KG1 (cell line): ENCODE measurements at regions not wholly inside any gene's neighbourhood (a gene's known extent, or its start where the extent isn't known, plus 50 kb on each side); places are given as distances from the start of the nearest gene placed in this dataset.

Experiments
- DNase-seq: peaks from one replicate; lab custom pipeline; 2025; lab: John Stamatoyannopoulos, UW

GRCh38 chr11:82676483-82677094, 57.1 kb downstream of the FAM181B start:
- DNase-seq, result no peak

GRCh38 chr11:82675838-82676237, 57.8 kb downstream of the FAM181B start:
- DNase-seq, result no peak

DNA sequence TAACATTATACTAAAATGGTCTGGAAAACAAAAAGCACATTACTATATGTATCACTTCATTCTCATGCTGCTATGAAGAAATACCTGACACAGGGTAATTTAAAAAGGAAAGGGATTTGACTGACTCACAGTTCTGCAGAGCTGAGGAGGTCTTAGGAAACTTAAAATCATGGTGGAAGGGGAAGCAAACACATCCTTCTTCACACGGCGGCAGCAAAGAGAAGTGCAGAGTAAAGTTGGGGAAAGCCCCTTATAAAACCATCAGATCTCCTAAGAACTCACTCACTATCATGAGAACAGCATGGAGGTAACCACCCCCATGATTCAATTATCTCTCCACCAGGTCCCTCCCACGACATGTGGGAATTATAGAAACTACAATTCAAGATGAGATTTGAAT, 60.0 kb downstream of the FAM181B start:
- DNase-seq, result no peak

- no peak for DNase-seq
Measured at GRCh38 chr11:82671451-82671850, 62.2 kb downstream of the FAM181B start.

GRCh38 chr11:82663535-82663934, 70.1 kb downstream of the FAM181B start:
- DNase-seq, result no peak

- DNase-seq, result no peak
Measured at GRCh38 chr11:82653752-82654151, 79.9 kb downstream of the FAM181B start.

- DNase-seq, result no peak
Measured at GRCh38 chr11:82639251-82639650, 94.4 kb downstream of the FAM181B start.

GRCh38 chr11:82636615-82637014, 97.0 kb downstream of the FAM181B start:
- DNase-seq, result no peak

GRCh38 chr11:82634091-82634490, 99.6 kb downstream of the FAM181B start:
- DNase-seq, result no peak

GRCh38 chr11:82631722-82632630, 101.7 kb downstream of the FAM181B start:
- no peak for DNase-seq

- DNase-seq, result no peak
Measured at GRCh38 chr11:82610671-82611070, 123.0 kb downstream of the FAM181B start.

- DNase-seq, result no peak
Measured at GRCh38 chr11:82606738-82607137, 126.9 kb downstream of the FAM181B start.

DNA sequence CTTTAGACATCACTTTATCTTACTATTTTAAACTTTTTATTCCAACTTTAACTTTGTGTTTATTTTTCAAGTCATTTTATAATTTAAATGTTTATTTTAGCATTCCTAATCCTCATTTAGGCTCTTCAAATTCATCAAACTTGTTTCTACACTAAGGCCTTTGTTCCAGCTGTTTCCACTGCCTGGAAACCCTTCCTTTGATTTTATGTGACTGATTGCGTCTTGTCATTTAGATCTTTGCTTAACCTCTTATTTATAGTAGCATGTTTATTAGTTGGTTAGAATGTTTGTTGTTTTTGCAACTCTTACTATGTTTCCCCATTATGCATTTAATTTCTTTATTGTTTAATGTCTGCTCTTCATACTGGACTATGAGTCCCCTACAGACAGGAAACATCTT, 132.0 kb downstream of the FAM181B start:
- DNase-seq, result no peak

DNA sequence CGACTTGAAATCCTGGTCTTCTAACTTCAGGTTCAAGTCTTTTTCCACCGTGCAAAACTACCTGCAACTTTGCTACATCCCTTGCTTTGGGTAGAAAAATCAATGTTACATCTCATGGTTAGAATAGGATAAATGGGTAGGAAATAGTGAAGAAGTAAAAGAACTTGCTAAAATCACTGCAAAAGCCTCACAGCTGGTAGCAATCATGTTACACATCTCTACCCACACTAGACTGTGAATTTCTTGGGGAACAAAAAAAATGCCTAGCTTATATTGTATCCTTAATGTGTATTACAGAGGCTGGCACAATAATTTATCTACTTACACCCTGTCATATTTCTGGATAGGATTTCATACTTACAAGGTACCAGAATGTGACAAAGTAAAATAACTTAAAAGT, 133.8 kb downstream of the FAM181B start:
- no peak for DNase-seq

DNA sequence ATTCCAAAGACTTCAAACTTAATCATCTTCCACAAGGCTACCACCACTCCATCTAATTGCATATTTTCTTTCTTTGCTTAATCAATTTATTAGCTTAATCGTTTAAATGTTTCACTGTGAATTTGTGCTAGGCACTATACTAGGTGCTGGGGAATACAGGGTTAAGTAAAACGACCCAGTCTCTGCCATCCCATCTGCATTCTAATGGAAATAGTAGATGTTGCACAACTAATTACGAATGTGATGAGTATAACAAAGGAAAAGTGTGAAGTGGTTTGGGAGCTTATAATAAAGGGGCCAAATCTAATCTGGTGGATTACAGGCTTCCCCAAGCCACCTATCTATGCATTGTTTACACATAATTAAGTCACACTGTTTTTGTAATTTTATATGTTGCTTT, 147.1 kb downstream of the FAM181B start:
- no peak for DNase-seq

DNA sequence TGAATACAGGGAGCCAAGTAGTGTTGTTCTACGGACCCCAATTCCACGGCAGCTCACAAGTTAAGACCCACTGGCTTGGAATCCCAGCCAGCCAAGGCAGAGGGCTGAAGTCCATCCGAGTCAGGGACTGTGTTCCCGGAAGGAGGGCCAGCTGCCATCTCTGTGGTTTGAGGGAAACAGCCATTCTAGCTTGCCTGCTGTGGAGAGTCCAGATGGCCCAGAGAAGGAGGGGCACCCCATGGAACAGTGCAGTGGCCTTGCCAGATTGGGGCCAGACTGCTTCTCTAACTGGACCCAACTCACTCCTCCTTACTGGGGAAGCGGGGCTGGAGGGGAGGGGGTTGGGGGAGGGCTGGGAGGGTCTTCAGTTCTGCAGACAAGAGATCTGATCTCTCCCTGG, 156.4 kb downstream of the FAM181B start:
- DNase-seq, result no peak

GRCh38 chr11:82560836-82561235, 172.8 kb downstream of the FAM181B start:
- no peak for DNase-seq

GRCh38 chr11:82559609-82560008, 174.1 kb downstream of the FAM181B start:
- no peak for DNase-seq

DNA sequence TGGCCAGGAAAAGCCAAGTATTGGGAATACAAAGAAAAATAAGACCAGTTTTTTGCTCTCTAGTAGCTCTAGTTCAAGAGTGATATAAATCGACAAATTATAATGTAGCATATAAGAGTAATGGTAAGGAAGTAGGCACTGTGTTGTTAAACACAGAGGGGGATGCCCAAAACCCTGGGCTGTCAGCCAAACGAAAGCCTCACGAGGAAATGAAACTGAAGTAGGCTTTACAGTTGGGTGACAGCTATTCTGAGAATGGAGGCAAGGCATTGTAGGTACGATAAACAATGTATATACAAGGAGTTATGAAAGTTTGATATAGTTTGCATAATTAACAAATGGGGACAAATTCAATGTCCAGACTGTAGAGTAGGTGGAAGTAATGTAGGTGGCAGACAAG, 176.4 kb downstream of the FAM181B start:
- no peak for DNase-seq

DNA sequence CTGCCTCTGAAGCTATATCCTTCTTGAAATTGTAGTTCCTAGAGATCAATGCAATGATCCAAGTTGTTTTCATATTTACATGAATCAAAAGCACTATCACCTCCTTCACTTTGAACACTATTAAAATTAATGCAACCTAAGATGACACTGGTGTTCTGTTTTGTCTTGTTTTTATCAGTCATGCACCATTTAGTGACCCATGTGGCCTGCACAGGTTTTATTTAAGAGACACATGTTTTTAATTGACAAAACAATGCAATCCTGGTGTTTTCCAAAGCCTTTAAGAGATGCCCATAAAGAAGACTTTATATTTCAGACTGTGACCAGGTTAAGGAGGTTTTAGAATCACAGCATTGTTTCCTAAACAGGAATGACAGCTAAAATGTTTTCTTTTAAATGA, 177.5 kb downstream of the FAM181B start:
- DNase-seq, result no peak

- no peak for DNase-seq
Measured at GRCh38 chr11:82546661-82547557, 186.8 kb downstream of the FAM181B start.

DNA sequence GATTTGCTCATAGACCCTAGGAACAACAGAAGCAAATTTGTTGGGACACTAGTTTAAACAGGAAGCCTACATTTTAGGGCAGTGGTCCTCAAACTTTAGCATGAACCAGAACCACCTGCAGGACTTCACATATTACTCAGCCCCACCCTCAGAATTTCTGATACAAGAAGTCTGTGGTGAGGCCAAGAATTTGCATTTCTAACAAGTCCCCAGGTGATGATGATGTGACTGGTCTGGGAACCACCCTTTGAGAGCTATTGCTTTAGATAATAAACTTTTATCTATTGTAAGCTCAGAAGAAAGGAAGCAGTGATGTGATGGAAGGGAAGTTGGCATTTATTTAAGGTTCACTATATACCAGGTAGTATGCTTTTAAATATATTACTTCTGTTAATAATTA, 194.0 kb downstream of the FAM181B start:
- no peak for DNase-seq

- no peak for DNase-seq
Measured at GRCh38 chr11:82536706-82537105, 197.0 kb downstream of the FAM181B start.
